SK-N-SH treated with all-trans-retinoic acid at 6 μM for 48 hours (cell line): ENCODE measurements at regions not wholly inside any gene's neighbourhood (a gene's known extent, or its start where the extent isn't known, plus 50 kb on each side); places are given as distances from the start of the nearest gene placed in this dataset.

Experiments used
- ATAC-seq: fragments of 200-7000 bp; cut with Tn5 transposase; 3 replicates; pipeline ENCODE4 v1.9.1; 2020; ENCODE audit warnings: mild to moderate bottlenecking, moderate library complexity
- ARNTL ChIP-seq: fragments of 450-650 bp; formaldehyde crosslinking; IDR thresholded peaks from 2 replicates; pipeline ENCODE4 v1.5.0; 2020; ENCODE audit warnings: low read depth, mild to moderate bottlenecking, moderate library complexity, borderline replicate concordance
- BACH2 ChIP-seq: fragments of 250-450 bp; sonication (Bioruptor Pico); IDR thresholded peaks from 2 replicates; pipeline ENCODE4 v1.9.0; 2021; ENCODE audit warnings: mild to moderate bottlenecking, borderline replicate concordance
- CSDC2 ChIP-seq: fragments of 250-450 bp; sonication (Bioruptor Pico); IDR thresholded peaks from 2 replicates; pipeline ENCODE4 v1.5.0; 2020; ENCODE audit warnings: mild to moderate bottlenecking, moderate library complexity
- ESRRG ChIP-seq: fragments of 250-450 bp; sonication (Bioruptor Pico); IDR thresholded peaks from 2 replicates; pipeline ENCODE4 v1.6.1; 2021; ENCODE audit warnings: mild to moderate bottlenecking
- GLIS3 ChIP-seq: fragments of 250-450 bp; sonication (Bioruptor Pico); IDR thresholded peaks from 2 replicates; pipeline ENCODE4 v1.5.0; 2020; ENCODE audit warnings: mild to moderate bottlenecking, moderate library complexity
- ISL1 ChIP-seq: fragments of 250-450 bp; sonication (Bioruptor Pico); IDR thresholded peaks from 2 replicates; pipeline ENCODE4 v2.1.2; 2022; ENCODE audit warnings: mild to moderate bottlenecking, moderate library complexity
- OSR1 ChIP-seq: fragments of 250-450 bp; sonication (Bioruptor Pico); IDR thresholded peaks from 2 replicates; pipeline ENCODE4 v1.8.0; 2022; ENCODE audit warnings: moderate library complexity, mild to moderate bottlenecking, inconsistent platforms
- PPARA ChIP-seq: fragments of 250-450 bp; sonication (Bioruptor Pico); IDR thresholded peaks from 2 replicates; pipeline ENCODE4 v1.5.0; 2020; ENCODE audit warnings: mild to moderate bottlenecking, borderline replicate concordance
- SNAI2 ChIP-seq: fragments of 250-450 bp; sonication (Bioruptor Pico); IDR thresholded peaks from 2 replicates; pipeline ENCODE4 v1.5.0; 2020; ENCODE audit warnings: mild to moderate bottlenecking, moderate library complexity
- TCF4 ChIP-seq: fragments of 250-450 bp; sonication (Bioruptor Pico); IDR thresholded peaks from 2 replicates; pipeline ENCODE4 v1.8.0; 2021; ENCODE audit warnings: mild to moderate bottlenecking, moderate library complexity, borderline replicate concordance
- TOX ChIP-seq: fragments of 250-450 bp; sonication (Bioruptor Pico); IDR thresholded peaks from 2 replicates; pipeline ENCODE4 v1.8.0; 2021; ENCODE audit warnings: mild to moderate bottlenecking, moderate library complexity, borderline replicate concordance
- ZFP30 ChIP-seq: fragments of 450-650 bp; formaldehyde crosslinking; IDR thresholded peaks from 2 replicates; pipeline ENCODE4 v1.5.0; 2022; ENCODE audit warnings: mild to moderate bottlenecking, moderate library complexity
- ZNF565 ChIP-seq: fragments of 450-650 bp; formaldehyde crosslinking; conservative IDR thresholded peaks from 2 replicates; pipeline ENCODE4 v1.5.0; 2020; ENCODE audit warnings: low read depth, mild to moderate bottlenecking, moderate library complexity
- ZNF8 ChIP-seq: fragments of 450-650 bp; formaldehyde crosslinking; IDR thresholded peaks from 2 replicates; pipeline ENCODE4 v1.5.0; 2020; ENCODE audit warnings: mild to moderate bottlenecking, moderate library complexity
- TF ChIP-seq, protein P1 (sequence below): fragments of 250-450 bp; sonication (Bioruptor Pico); IDR thresholded peaks from 2 replicates; pipeline ENCODE4 v1.8.0; 2021; ENCODE audit warnings: low read depth, mild to moderate bottlenecking, moderate library complexity, borderline replicate concordance
- TF ChIP-seq, protein P2 (sequence below): fragments of 250-450 bp; sonication (Bioruptor Pico); IDR thresholded peaks from 2 replicates; pipeline ENCODE4 v1.5.0; 2020; ENCODE audit warnings: mild to moderate bottlenecking, moderate library complexity
- TF ChIP-seq, protein P3 (sequence below): fragments of 250-450 bp; sonication (Bioruptor Pico); IDR thresholded peaks from 2 replicates; pipeline ENCODE4 v1.5.1; 2020; ENCODE audit warnings: low read depth, mild to moderate bottlenecking, moderate library complexity
- TF ChIP-seq, protein P4 (sequence below): fragments of 250-450 bp; sonication (Bioruptor Pico); IDR thresholded peaks from 2 replicates; pipeline ENCODE4 v1.8.0; 2020; ENCODE audit warnings: mild to moderate bottlenecking, moderate library complexity, borderline replicate concordance
- TF ChIP-seq, protein P5 (sequence below): fragments of 250-450 bp; sonication (Bioruptor Pico); IDR thresholded peaks from 2 replicates; pipeline ENCODE4 v1.5.1; 2021; ENCODE audit warnings: mild to moderate bottlenecking, moderate library complexity

DNA sequence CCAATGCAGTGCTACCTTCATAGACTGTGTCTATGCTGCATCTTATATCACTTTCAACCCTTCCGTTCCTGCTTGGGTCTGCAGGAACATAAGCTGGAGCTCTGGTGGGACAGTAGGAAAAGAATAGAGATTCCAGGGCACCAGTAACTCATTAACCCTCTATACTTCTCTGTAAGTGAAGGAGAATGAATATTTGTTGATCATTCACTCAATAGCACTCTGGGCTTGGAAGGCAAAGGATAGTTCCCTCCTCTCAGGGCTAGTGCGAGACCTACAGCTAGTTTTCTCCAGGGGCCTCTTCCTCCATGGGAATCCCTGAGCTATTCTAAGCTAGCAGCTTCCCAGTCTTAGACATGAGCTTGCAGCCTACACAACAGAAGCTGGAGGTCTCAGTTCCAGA, 84.7 kb downstream of the BMP4 start:
- ATAC-seq: no peak
- TF ChIP-seq ISL1 (CRISPR knock-in tag) (no peak), OSR1 (CRISPR knock-in tag) (no peak), TCF4 (CRISPR knock-in tag) (no peak), PPARA (CRISPR knock-in tag) (no peak), CSDC2 (CRISPR knock-in tag) (no peak), GLIS3 (CRISPR knock-in tag) (no peak), SNAI2 (no peak)
- TF ChIP-seq, protein P1, sequence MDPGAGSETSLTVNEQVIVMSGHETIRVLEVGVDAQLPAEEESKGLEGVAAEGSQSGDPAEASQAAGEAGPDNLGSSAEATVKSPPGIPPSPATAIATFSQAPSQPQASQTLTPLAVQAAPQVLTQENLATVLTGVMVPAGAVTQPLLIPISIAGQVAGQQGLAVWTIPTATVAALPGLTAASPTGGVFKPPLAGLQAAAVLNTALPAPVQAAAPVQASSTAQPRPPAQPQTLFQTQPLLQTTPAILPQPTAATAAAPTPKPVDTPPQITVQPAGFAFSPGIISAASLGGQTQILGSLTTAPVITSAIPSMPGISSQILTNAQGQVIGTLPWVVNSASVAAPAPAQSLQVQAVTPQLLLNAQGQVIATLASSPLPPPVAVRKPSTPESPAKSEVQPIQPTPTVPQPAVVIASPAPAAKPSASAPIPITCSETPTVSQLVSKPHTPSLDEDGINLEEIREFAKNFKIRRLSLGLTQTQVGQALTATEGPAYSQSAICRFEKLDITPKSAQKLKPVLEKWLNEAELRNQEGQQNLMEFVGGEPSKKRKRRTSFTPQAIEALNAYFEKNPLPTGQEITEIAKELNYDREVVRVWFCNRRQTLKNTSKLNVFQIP (CRISPR knock-in tag): no peak
- TF ChIP-seq, protein P2, sequence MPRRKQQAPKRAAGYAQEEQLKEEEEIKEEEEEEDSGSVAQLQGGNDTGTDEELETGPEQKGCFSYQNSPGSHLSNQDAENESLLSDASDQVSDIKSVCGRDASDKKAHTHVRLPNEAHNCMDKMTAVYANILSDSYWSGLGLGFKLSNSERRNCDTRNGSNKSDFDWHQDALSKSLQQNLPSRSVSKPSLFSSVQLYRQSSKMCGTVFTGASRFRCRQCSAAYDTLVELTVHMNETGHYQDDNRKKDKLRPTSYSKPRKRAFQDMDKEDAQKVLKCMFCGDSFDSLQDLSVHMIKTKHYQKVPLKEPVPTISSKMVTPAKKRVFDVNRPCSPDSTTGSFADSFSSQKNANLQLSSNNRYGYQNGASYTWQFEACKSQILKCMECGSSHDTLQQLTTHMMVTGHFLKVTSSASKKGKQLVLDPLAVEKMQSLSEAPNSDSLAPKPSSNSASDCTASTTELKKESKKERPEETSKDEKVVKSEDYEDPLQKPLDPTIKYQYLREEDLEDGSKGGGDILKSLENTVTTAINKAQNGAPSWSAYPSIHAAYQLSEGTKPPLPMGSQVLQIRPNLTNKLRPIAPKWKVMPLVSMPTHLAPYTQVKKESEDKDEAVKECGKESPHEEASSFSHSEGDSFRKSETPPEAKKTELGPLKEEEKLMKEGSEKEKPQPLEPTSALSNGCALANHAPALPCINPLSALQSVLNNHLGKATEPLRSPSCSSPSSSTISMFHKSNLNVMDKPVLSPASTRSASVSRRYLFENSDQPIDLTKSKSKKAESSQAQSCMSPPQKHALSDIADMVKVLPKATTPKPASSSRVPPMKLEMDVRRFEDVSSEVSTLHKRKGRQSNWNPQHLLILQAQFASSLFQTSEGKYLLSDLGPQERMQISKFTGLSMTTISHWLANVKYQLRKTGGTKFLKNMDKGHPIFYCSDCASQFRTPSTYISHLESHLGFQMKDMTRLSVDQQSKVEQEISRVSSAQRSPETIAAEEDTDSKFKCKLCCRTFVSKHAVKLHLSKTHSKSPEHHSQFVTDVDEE (CRISPR knock-in tag): no peak
- TF ChIP-seq, protein P3, sequence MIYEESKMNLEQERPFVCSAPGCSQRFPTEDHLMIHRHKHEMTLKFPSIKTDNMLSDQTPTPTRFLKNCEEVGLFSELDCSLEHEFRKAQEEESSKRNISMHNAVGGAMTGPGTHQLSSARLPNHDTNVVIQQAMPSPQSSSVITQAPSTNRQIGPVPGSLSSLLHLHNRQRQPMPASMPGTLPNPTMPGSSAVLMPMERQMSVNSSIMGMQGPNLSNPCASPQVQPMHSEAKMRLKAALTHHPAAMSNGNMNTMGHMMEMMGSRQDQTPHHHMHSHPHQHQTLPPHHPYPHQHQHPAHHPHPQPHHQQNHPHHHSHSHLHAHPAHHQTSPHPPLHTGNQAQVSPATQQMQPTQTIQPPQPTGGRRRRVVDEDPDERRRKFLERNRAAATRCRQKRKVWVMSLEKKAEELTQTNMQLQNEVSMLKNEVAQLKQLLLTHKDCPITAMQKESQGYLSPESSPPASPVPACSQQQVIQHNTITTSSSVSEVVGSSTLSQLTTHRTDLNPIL (CRISPR knock-in tag): no peak

DNA sequence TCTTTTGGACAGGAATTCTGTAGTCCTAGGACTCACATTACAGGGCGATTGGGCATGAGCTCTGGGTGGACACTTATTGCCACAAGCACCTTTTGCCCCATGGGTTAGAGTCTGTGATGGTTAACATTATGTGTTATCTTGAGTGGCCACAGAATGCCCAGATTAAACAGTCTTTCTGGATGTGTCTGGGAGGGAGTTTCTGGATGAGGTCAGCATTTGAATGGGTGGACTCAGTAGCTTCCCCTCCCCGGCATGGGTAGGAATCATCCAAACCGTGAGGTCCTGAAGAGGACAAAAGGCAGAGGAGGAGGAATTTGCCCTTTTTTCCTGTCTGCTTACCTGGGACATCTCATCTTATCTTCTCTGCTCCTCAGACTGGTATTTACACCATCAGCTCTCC, 85.6 kb downstream of the BMP4 start:
- ATAC-seq: no peak
- no peak for TF ChIP-seq ZNF565
- TF ChIP-seq, protein P2 (CRISPR knock-in tag): no peak
- no peak for TF ChIP-seq ESRRG (CRISPR knock-in tag)
- TF ChIP-seq ZFP30: no peak
- TF ChIP-seq PPARA (CRISPR knock-in tag): no peak
- no peak for TF ChIP-seq TOX (CRISPR knock-in tag)
- TF ChIP-seq BACH2 (CRISPR knock-in tag): no peak
- TF ChIP-seq, protein P4, sequence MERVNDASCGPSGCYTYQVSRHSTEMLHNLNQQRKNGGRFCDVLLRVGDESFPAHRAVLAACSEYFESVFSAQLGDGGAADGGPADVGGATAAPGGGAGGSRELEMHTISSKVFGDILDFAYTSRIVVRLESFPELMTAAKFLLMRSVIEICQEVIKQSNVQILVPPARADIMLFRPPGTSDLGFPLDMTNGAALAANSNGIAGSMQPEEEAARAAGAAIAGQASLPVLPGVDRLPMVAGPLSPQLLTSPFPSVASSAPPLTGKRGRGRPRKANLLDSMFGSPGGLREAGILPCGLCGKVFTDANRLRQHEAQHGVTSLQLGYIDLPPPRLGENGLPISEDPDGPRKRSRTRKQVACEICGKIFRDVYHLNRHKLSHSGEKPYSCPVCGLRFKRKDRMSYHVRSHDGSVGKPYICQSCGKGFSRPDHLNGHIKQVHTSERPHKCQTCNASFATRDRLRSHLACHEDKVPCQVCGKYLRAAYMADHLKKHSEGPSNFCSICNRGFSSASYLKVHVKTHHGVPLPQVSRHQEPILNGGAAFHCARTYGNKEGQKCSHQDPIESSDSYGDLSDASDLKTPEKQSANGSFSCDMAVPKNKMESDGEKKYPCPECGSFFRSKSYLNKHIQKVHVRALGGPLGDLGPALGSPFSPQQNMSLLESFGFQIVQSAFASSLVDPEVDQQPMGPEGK (CRISPR knock-in tag): no peak
- TF ChIP-seq GLIS3 (CRISPR knock-in tag): no peak
- no peak for TF ChIP-seq OSR1 (CRISPR knock-in tag)
- no peak for TF ChIP-seq ARNTL (CRISPR knock-in tag)

DNA sequence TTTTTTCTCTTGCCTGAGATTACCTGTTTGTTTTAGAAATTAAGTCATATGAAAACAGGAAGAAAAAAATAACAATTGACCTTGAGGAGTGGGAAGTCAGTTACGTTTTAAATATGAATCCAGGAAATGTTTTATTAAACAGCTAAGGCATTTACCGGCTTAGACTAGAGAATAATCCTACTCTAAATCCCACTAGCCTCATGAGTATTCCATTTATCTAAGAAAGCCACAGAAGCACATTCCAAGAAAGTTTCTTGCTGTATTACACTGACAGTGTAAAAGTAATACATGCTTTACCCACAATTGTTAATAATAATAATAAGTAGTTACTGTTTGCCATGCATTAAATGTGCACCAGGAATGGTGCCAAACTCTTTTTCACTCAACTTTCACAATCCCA, 90.9 kb downstream of the BMP4 start:
- ATAC-seq: no peak
- TF ChIP-seq ARNTL (CRISPR knock-in tag) (no peak), CSDC2 (CRISPR knock-in tag) (no peak), GLIS3 (CRISPR knock-in tag) (no peak), BACH2 (CRISPR knock-in tag) (no peak), ZNF565 (no peak), TCF4 (CRISPR knock-in tag) (no peak), ZNF8 (CRISPR knock-in tag) (no peak)
- TF ChIP-seq, protein P4 (CRISPR knock-in tag): no peak
- TF ChIP-seq, protein P5, sequence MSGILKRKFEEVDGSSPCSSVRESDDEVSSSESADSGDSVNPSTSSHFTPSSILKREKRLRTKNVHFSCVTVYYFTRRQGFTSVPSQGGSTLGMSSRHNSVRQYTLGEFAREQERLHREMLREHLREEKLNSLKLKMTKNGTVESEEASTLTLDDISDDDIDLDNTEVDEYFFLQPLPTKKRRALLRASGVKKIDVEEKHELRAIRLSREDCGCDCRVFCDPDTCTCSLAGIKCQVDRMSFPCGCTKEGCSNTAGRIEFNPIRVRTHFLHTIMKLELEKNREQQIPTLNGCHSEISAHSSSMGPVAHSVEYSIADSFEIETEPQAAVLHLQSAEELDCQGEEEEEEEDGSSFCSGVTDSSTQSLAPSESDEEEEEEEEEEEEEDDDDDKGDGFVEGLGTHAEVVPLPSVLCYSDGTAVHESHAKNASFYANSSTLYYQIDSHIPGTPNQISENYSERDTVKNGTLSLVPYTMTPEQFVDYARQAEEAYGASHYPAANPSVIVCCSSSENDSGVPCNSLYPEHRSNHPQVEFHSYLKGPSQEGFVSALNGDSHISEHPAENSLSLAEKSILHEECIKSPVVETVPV (CRISPR knock-in tag): no peak
- TF ChIP-seq, protein P3 (CRISPR knock-in tag): no peak
- TF ChIP-seq, protein P1 (CRISPR knock-in tag): no peak
